CD14-positive monocyte (primary cell): ENCODE measurements at regions not wholly inside any gene's neighbourhood (a gene's known extent, or its start where the extent isn't known, plus 50 kb on each side); places are given as distances from the start of the nearest gene placed in this dataset.

Experiments
- DNase-seq, 3 donors: peaks; one replicate each; pipeline ENCODE4 v3.0.0-alpha.2; 2011 to 2022
- H2AFZ ChIP-seq: 2 replicates; pipeline ENCODE4 v1.6.0; 2012; ENCODE audit warnings: mild to moderate bottlenecking, low read depth, low read length, inconsistent platforms; ENCODE audit not compliant: insufficient read depth, poor library complexity, severe bottlenecking
- H3K27ac ChIP-seq, 2 donors: 1 replicate in 1 of 2; 2 replicates in 1 of 2; pipeline ENCODE4 v1.5.1; 2012 to 2013; ENCODE audit warnings: low read length in 2 of 2, control low read depth in 1 of 2, inconsistent platforms in 1 of 2, low read depth in 1 of 2, mild to moderate bottlenecking in 1 of 2
- H3K27me3 ChIP-seq, 2 donors: one replicate each; pipeline versions ENCODE4 v1.6.0 to v1.6.1; 2011 to 2013; ENCODE audit warnings: low read length in 2 of 2; ENCODE audit not compliant: control insufficient read depth in 2 of 2, insufficient read depth in 2 of 2
- H3K36me3 ChIP-seq, 2 donors: replicated peaks in 1 of 2; 1 replicate in 1 of 2; 2 replicates in 1 of 2; pipeline versions ENCODE4 v1.5.1 to v1.6.1; 2012 to 2013; ENCODE audit warnings: low read length in 2 of 2, control low read depth in 1 of 2, inconsistent platforms in 1 of 2, mild to moderate bottlenecking in 1 of 2; ENCODE audit not compliant: insufficient read depth in 2 of 2, control insufficient read depth in 1 of 2
- H3K4me1 ChIP-seq, 2 donors: 1 replicate in 1 of 2; 2 replicates in 1 of 2; pipeline versions ENCODE4 v1.5.1 to v1.6.1; 2012 to 2013; ENCODE audit warnings: low read length in 2 of 2, control low read depth in 1 of 2, inconsistent platforms in 1 of 2, mild to moderate bottlenecking in 1 of 2, moderate library complexity in 1 of 2; ENCODE audit not compliant: insufficient read depth in 2 of 2, control insufficient read depth in 1 of 2
- H3K4me2 ChIP-seq: replicated peaks from 2 replicates; pipeline ENCODE3; 2012; ENCODE audit warnings: low read length, moderate library complexity, mild to moderate bottlenecking; ENCODE audit not compliant: poor library complexity, severe bottlenecking; ENCODE audit errors: extremely low read depth
- H3K4me3 ChIP-seq, 3 experiments: fragments of 200-600 bp in 1 of 3; sonication (generic) in 1 of 3; replicated peaks in 1 of 3; 1 replicate in 2 of 3; 2 replicates in 1 of 3; pipeline ENCODE4 v1.5.1; 2011 to 2013; ENCODE audit warnings: low read length in 3 of 3, mild to moderate bottlenecking in 3 of 3, control low read depth in 2 of 3, low read depth in 2 of 3, inconsistent platforms in 1 of 3, moderate library complexity in 1 of 3
- H3K79me2 ChIP-seq: 2 replicates; pipeline ENCODE4 v1.6.0; 2012; ENCODE audit warnings: mild to moderate bottlenecking, control low read depth, inconsistent platforms, low read length, moderate library complexity; ENCODE audit not compliant: insufficient read depth
- H3K9ac ChIP-seq: 2 replicates; pipeline ENCODE4 v1.6.0; 2017; ENCODE audit warnings: low read length, mild to moderate bottlenecking; ENCODE audit not compliant: insufficient read depth, poor library complexity, severe bottlenecking
- H3K9me3 ChIP-seq, 2 donors: replicated peaks in 1 of 2; 1 replicate in 1 of 2; 2 replicates in 1 of 2; pipeline versions ENCODE4 v1.5.1 to v1.6.1; 2012 to 2013; ENCODE audit warnings: low read length in 2 of 2, control low read depth in 1 of 2; ENCODE audit not compliant: control insufficient read depth in 1 of 2, insufficient read depth in 1 of 2
- H4K20me1 ChIP-seq: 2 replicates; pipeline ENCODE4 v1.6.0; 2012; ENCODE audit warnings: mild to moderate bottlenecking, low read length, control low read depth, moderate library complexity; ENCODE audit not compliant: insufficient read depth
- H3K27ac Mint-ChIP-seq, 7 donors: one replicate each; pipeline ENCODE4 v1.8.0; 2020; ENCODE audit warnings: mild to moderate bottlenecking in 7 of 7, mixed read lengths in 7 of 7, moderate library complexity in 6 of 7, inconsistent platforms in 2 of 7
- H3K27me3 Mint-ChIP-seq, 3 donors: one replicate each; pipeline ENCODE4 v1.8.0; 2021 to 2022; ENCODE audit warnings: low read depth in 3 of 3, mild to moderate bottlenecking in 3 of 3, mixed read lengths in 3 of 3, moderate library complexity in 3 of 3, inconsistent platforms in 1 of 3
- H3K36me3 Mint-ChIP-seq, 2 donors: one replicate each; pipeline ENCODE4 v1.8.0; 2020; ENCODE audit warnings: mixed read lengths in 2 of 2, inconsistent platforms in 1 of 2, mild to moderate bottlenecking in 1 of 2
- H3K4me1 Mint-ChIP-seq: one replicate; pipeline ENCODE4 v1.8.0; 2020; ENCODE audit warnings: mild to moderate bottlenecking, mixed read lengths
- H3K4me3 Mint-ChIP-seq, 2 donors: one replicate each; pipeline ENCODE4 v1.8.0; 2020; ENCODE audit warnings: mild to moderate bottlenecking in 2 of 2, mixed read lengths in 2 of 2, moderate library complexity in 1 of 2
- H3K9me3 Mint-ChIP-seq, 7 donors: one replicate each; pipeline ENCODE4 v1.8.0; 2020 to 2022; ENCODE audit warnings: mixed read lengths in 7 of 7, mild to moderate bottlenecking in 6 of 7, moderate library complexity in 6 of 7, inconsistent platforms in 2 of 7
- CTCF ChIP-seq: fragments of 200-600 bp; IDR thresholded peaks from one replicate; pipeline ENCODE4 v1.8.0; 2022; ENCODE audit warnings: antibody characterized with exemption, mild to moderate bottlenecking
- WGBS: methylation state at CpG from one replicate; pipeline ENCODE4 v1.1.5; 2013; ENCODE audit warnings: missing lambda C conversion rate; ENCODE audit not compliant: insufficient coverage; 5-methylcytosine and 5-hydroxymethylcytosine counted together
- intact Hi-C, 2 donors: fragments of 100-400 bp; cut with micrococcal nuclease; formaldehyde crosslinking; loops; one replicate each; pipeline versions ENCODE4 v1.15.0 to v1.15.1; 2023

DNA sequence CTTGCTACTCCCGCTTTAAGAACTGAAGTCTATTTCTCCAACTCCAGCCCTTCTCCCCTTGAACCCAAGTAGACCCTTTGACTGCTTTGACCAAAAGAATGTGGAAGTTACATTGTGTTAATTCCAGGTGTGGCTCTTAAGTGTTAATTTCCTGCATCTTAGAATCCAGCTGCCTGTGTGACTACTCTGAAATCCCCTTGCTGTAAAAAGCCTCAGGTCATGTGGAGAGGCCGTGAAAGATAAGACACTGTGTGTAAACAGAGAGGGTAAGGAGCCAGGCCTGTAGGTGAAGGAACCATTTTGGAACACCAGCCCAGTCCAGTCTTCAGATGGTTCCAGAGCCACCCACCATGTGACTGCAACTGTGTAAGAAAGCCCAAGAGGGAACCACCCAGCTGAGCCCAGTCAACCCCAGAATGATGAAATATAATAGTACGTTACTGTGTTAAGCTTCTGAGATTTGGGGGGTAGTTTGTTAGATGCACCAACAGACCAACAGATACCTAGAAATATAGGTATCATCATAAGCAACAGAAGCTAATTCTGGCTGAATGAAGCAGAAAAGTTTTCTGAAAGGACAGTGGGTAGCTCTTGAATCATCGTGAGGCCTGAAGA, 59.4 kb upstream of the CCDC112 start:
- H3K4me1 ChIP-seq, result no peaks in the 10 kb centered on the region
- Mint-ChIP-seq H3K36me3 (no peaks in the 10 kb centered on the region), H3K9me3 (peaks cover 0 to 21% (median 4%) of the 10 kb centered on the region in 7 donors), H3K4me1 (no peaks in the 10 kb centered on the region), H3K4me3 (no peak overlapping the region), H3K27ac (no peak overlapping the region), H3K27me3 (peaks cover 4 to 7% (median 5%) of the 10 kb centered on the region in 3 donors)
- WGBS, result 94% methylated on average over 2 of the region's 4 CpGs
- H2AFZ ChIP-seq, result no peak overlapping the region
- H3K4me2 ChIP-seq, result no peak overlapping the region
- H3K27ac ChIP-seq, result no peak overlapping the region
- H3K9ac ChIP-seq, result no peak overlapping the region
- no peak overlapping the region for H3K4me3 ChIP-seq
- H4K20me1 ChIP-seq, result no peaks in the 10 kb centered on the region
- DNase-seq, result no peak
- H3K79me2 ChIP-seq, result no peaks in the 10 kb centered on the region
- intact Hi-C loops, result no loop called here
- no peaks in the 10 kb centered on the region for H3K27me3 ChIP-seq
- no peak for TF ChIP-seq CTCF
- no peaks in the 10 kb centered on the region for H3K36me3 ChIP-seq
- H3K9me3 ChIP-seq, result peaks cover 0 to 7% of the 10 kb centered on the region in 2 donors

- WGBS, result 60% methylated on average over 1 of the region's 1 CpG
- H3K36me3 ChIP-seq, result no peaks in the 10 kb centered on the region
- intact Hi-C loops, result no loop called here
- H3K9me3 Mint-ChIP-seq, result peaks cover 0 to 21% (median 4%) of the 10 kb centered on the region in 7 donors
- DNase-seq, result no peak
- no peaks in the 10 kb centered on the region for H3K36me3 Mint-ChIP-seq
- no peaks in the 10 kb centered on the region for H3K4me1 Mint-ChIP-seq
- H3K79me2 ChIP-seq, result no peaks in the 10 kb centered on the region
- H3K27ac ChIP-seq, result no peak overlapping the region
- H3K4me2 ChIP-seq, result no peak overlapping the region
- no peak overlapping the region for H3K4me3 ChIP-seq
- H2AFZ ChIP-seq, result no peak overlapping the region
- no peak overlapping the region for H3K27ac Mint-ChIP-seq
- H3K27me3 ChIP-seq, result no peaks in the 10 kb centered on the region
- peaks cover 4 to 8% (median 7%) of the 10 kb centered on the region in 3 donors for H3K27me3 Mint-ChIP-seq
- no peak overlapping the region for H3K4me3 Mint-ChIP-seq
- no peak for TF ChIP-seq CTCF
- H3K4me1 ChIP-seq, result no peaks in the 10 kb centered on the region
- H3K9me3 ChIP-seq, result peaks cover 0 to 7% of the 10 kb centered on the region in 2 donors
- no peak overlapping the region for H3K9ac ChIP-seq
- H4K20me1 ChIP-seq, result no peaks in the 10 kb centered on the region
Measured at GRCh38 chr5:115355095-115355494, 58.6 kb upstream of the CCDC112 start.
